Stimulated activated CD4-positive, alpha-beta T cell treated with anti-CD3 and anti-CD28 coated beads, Interleukin-2, amount 100 ng/mL, for 48 hours (primary cell): ENCODE measurements at regions not wholly inside any gene's neighbourhood (a gene's known extent, or its start where the extent isn't known, plus 50 kb on each side); places are given as distances from the start of the nearest gene placed in this dataset.

ENCODE experiments used
- DNase-seq, 2 donors: peaks; one replicate each; pipeline ENCODE4 v3.0.0-alpha.2; 2020

- no peak for DNase-seq
These were observed 124.7 kb upstream of the VSTM2B start for GRCh38 chr19:29400917-29401711.

DNA sequence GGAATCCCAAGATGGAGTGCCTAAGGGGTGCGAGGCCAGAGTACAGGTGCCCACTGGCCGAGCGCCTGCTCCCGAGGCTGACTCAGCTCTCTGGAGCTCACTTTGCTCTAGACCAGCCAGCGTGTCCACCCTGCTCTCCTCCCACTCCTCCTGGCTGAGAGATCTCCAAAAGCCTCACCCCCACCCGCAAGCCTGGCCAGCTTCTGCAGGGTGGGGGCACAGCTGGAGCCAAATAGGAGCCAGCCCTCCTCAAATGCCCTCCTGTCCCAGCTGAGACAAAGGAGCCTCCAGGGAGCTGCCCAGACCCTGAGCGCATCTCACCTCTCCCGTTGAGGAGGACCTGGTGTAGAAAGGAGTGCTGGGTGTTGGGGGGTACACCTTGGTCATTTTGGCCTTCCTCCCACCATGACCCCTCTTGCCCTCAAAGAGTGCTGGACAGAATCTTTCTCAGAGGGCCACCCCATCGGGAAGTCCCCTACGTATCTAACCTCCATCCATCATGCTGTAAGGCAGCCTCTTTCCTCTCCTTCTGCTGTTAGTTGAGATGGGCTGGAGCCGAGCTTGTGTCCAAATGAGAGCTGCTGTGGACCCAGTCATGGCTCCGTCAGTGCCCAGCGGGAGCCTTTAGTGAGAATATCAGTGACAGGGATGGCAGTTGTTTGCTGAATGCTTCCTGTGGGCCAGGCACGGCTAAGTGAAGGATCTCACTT, 123.9 kb upstream of the VSTM2B start:
- no peak for DNase-seq

DNA sequence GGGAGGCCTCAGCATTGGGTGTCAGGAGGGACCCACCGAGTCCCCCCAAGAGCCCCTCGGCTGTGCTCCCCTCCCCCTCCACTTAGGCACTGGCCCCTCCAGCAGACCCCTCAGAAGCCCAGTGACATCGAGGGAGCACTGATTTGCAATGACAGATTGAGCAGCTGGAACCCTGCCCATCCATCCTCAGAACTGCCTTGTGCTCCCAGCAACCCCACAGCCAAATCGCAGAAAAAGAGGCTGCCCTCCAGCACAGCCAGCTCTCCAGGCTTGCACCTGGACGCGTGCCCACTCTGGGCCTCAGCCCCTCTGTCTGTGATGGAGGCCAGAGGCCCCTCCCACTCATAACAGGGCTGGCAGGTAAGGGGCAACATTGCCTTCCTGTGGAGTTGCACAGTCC, 123.2 kb upstream of the VSTM2B start:
- no peak for DNase-seq

- no peak for DNase-seq
These were observed 121.8 kb upstream of the VSTM2B start for GRCh38 chr19:29404015-29404414.

DNA sequence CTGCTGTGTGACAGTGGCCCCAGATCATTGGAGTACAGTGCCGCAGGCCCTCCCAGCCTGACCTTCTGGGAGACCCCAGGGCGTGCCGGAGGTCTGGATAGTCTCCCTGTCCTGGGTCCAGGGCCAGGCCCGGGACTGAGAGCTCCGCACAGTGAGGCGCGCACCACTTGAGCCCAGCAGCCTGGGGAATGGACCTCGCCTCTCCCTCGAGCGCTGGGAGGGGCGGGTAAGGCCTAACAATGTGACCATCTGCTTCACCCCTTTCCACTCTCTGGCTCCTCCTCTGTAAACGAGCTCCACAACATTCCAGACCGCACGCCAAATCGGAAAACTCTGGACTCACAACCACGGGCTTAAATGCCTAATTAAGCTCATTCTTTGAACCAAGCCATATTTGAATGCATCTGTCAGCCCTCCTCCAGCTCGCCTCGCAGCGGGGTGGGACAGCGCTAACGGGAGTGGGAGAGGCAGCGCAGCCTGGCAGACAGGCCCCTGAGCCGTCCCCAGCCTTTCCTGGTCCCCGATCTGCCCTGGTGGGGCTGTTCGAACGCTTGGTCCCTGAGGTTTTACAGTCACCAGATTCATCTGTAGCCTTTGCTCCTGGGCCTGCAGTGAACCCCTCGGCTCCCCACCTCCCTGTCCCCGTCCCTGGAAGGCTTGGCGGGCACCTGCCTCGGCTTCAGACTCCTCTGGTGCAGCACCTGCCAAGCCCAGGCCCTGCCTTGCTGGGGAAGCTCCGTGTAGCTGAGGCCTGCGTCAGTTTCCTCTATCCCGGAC, 120.7 kb upstream of the VSTM2B start:
- DNase-seq = no peak

- no peak for DNase-seq
These were observed 120.1 kb upstream of the VSTM2B start for GRCh38 chr19:29405728-29405995.

DNA sequence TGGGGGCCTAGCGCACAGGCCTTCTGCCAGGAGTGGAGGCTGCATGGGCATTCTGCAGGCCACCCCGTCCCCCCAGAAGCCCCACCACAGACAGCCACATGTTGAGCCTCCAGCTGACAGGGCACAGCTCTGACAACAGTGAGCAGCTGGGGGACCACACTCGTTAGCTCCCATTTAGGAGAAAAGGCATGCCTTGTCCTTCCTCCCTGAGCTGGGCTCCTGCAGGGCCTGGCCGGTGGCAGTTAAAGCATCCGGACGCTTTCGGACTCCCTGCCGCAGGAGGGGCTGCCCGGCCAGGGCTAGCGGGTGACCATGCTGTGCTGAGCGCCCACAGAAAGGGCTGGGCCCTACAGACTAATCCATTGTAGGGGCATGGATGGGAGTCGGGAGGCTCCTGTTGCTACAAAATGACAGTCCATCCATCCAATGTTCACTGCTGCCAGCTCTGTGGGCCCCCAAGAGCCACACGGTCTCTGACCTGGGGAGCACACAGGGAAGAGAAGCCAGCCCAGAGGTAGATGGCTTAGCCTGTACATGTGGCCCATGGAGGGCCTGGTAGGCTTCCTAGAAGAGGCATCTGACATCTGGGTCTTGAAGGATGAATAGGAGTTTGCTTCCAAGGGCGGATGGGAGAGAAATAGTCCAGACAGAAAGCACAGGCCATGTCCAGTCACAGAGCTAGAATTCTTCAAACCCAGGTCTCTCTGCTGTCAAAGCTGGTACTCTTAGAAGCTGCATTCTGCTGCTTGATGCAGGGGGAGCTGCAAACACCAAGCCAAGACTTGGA, 116.5 kb upstream of the VSTM2B start:
- DNase-seq = no peak

DNA sequence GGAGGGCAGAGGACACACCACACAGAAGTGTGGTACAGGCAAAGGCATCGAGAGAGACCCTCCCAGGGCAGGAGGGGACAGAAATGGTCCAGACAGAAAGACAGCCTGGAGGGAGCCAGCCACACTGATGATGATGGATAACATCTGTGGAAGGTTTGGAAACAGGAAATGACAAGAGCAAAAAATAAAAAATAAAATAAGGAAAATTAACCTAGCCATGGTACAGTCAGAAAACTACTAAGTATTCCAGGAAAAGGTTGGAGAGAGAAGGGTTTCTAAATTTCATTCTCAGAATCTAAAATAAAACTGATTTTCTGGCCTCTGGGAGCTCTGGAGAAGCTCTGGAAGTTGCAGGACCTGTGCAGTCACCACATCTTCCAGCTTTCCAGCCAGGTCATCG, 115.2 kb upstream of the VSTM2B start:
- no peak for DNase-seq

GRCh38 chr19:29411113-29411581, 114.6 kb upstream of the VSTM2B start:
- DNase-seq = no peak

DNA sequence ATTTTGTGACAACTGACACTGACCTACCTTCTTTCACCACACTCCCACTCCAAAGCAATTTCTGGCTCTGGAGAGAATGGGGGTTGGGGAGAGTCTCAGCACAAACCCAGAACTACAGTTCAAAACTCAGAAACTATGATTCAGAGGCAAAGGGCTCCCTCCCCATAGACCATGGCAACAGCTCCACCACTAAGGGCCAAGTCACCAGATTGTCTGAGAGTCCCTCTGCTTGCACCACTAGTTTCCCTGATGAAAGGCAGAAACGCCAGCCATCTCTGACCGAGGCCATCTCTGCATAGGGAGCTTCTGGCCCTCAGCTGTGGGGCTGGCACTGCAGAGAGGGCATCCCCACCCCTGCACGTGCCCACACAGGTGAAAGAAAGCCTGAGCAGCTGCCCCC, 112.4 kb upstream of the VSTM2B start:
- DNase-seq = no peak

GRCh38 chr19:29415507-29415906, 110.3 kb upstream of the VSTM2B start:
- DNase-seq = no peak

GRCh38 chr19:29417048-29417447, 108.7 kb upstream of the VSTM2B start:
- no peak for DNase-seq

GRCh38 chr19:29418201-29418600, 107.6 kb upstream of the VSTM2B start:
- DNase-seq = no peak

- no peak for DNase-seq
These were observed 105.7 kb upstream of the VSTM2B start for GRCh38 chr19:29420065-29420464.

GRCh38 chr19:29420482-29421195, 105.2 kb upstream of the VSTM2B start:
- DNase-seq = no peak

GRCh38 chr19:29421196-29421545, 104.6 kb upstream of the VSTM2B start:
- no peak for DNase-seq

DNA sequence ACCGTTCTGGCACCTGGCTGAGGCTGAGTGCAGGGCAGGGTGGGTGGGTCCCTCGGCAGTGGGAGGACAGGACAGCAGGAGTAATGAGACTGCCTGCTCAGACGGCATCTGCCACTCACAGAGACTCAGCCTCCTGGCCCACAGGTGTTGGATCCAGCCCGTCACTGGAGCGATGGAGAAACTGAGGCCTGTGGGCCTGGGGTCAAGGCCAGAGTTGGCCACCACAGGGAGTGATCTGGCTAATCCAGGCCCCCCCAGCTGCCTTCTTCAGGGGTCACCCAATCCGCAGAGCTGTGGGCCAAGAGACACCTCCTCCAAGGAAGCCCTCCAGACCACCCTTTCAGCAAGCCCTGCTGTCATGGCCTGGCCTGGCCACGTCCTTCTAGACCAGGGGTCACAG, 103.7 kb upstream of the VSTM2B start:
- DNase-seq = no peak

DNA sequence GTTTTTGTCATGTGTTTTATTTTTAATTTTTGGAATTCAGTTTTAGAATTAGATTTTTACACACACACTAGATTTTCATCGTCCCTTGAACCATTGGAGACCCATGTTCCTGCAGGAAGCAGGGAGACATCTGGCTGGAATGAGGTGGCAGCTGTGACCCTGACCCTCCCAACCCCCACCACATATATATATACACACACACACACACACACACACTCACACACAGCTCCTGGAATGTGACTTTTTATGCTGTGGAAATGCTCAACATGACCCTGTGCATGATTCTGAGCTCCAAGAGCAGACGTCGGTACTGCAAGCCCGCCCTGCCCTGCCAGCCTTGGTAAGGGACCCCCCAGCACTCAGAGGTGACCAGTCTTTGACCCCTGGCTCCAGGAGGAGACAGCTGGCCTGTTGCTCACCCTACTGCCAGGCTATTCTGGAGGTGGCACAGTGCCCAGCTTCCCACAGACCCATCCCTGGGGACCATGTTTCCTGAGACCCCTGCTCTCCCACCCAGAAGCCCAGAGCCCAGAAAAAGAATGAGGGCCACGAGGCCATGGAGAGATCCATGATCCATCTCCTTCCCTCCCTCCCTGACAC, 103.2 kb upstream of the VSTM2B start:
- no peak for DNase-seq

DNA sequence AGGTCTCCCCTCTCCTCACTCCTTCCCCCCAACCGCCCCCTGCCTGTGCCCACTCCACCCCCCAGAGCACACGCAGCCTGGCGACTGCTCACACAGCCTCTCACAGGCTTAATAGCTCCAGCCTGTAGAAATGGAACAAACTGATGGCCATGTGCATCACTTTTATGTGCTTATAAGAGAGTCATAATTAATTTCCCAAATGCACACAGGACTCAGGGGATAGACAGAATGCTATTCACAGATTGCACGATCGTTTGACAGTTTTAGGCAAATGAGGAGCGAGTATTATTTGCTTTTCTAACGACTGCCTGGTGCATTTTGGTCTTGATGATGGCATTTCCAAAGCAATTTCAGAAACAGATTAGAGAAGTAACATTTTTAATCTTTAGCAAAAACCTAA, 97.7 kb upstream of the VSTM2B start:
- DNase-seq = no peak

DNA sequence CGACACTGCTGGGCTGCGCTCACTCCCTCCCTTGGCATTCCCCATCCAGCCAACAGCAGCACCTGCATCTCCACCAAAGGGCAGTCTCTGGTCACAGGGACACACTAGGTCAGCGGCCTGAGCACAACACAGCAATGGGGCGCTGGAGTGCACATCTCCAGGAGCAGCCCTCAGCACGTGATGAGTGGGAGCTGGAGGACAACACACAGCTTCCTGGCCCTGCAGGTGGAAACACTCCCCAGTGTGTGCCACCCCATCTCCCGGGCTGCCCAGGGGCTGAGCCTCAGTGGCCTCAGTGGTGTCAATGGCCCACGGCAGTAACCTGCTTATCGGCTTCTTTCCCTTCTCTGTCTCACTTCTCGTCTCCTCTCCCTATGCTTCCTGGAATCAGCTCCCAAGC, 96.8 kb upstream of the VSTM2B start:
- DNase-seq = no peak

DNA sequence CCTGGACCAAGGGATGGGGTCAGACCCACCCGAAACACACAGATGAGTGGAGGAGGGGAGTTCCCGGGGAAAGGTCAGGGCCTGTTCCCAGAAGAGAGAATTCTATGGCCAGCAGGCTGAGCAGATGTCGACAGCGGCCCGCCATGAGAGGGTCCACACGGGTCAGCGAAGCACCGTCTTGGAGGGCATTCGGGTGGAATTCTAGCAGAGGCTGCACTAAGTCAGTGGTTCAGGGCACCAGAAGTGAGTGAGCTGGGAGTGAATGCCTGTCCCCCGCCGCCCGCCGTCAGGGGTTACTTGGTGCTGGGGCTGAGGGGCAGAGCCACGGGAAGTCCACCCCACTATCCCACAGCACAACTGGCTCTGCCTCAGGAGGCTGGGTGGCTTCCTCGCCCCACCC, 96.2 kb upstream of the VSTM2B start:
- no peak for DNase-seq

GRCh38 chr19:29431332-29431731, 94.5 kb upstream of the VSTM2B start:
- no peak for DNase-seq
